ENCODE measurements at regions not wholly inside any gene's neighbourhood (a gene's known extent, or its start where the extent isn't known, plus 50 kb on each side); places are given as distances from the start of the nearest gene placed in this dataset.

DNA sequence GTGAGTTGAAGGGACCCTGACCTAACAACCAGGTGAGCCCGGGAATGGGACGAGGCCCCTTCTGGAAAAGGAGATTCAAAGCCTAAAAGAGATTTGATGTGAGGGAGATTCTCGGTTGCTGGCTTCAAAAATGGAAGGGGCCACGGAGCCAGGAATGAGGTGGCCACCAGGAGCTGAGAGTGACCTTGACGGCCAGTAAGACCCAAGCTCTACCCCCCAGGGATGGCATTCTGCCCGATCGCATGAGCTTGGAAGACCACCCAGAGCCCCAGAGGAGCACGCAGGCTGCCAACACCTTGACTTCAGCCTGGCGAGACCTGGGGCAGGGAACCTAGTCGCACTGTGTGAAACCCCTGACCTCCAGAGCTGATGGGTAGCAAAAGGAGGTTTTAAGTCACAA lies 163.9 kb downstream of the BMP7 start:
- TF ChIP-seq, protein P1, sequence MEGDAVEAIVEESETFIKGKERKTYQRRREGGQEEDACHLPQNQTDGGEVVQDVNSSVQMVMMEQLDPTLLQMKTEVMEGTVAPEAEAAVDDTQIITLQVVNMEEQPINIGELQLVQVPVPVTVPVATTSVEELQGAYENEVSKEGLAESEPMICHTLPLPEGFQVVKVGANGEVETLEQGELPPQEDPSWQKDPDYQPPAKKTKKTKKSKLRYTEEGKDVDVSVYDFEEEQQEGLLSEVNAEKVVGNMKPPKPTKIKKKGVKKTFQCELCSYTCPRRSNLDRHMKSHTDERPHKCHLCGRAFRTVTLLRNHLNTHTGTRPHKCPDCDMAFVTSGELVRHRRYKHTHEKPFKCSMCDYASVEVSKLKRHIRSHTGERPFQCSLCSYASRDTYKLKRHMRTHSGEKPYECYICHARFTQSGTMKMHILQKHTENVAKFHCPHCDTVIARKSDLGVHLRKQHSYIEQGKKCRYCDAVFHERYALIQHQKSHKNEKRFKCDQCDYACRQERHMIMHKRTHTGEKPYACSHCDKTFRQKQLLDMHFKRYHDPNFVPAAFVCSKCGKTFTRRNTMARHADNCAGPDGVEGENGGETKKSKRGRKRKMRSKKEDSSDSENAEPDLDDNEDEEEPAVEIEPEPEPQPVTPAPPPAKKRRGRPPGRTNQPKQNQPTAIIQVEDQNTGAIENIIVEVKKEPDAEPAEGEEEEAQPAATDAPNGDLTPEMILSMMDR (IDR thresholded peaks at IDR 0.05) = no peak
- TF ChIP-seq EZH2 (IDR thresholded peaks at IDR 0.05) (no peak), EZH2phosphoT487 (IDR thresholded peaks at IDR 0.05) (no peak)
